Effector CD8-positive, alpha-beta T cell (primary cell): ENCODE measurements at regions not wholly inside any gene's neighbourhood (a gene's known extent, or its start where the extent isn't known, plus 50 kb on each side); places are given as distances from the start of the nearest gene placed in this dataset.
"Not testable (repeated sequence)": the region's sequence is repeated elsewhere in the genome, so short reads cannot be mapped to it uniquely, and the experiment has no call there.

ENCODE experiments used
- DNase-seq: peaks from one replicate; lab custom pipeline; 2025; lab: John Stamatoyannopoulos, UW

GRCh38 chr6:27806981-27807440 is 105.2 kb downstream of the OR2B2 start:
- no peak for DNase-seq

GRCh38 chr6:27805347-27805746 is 106.8 kb downstream of the OR2B2 start:
- no peak for DNase-seq

GRCh38 chr6:27804851-27805250 is 107.3 kb downstream of the OR2B2 start:
- no peak for DNase-seq

GRCh38 chr6:27800731-27801373 is 111.3 kb downstream of the OR2B2 start:
- DNase-seq = no peak

GRCh38 chr6:27797960-27798359 is 114.2 kb downstream of the OR2B2 start:
- no peak for DNase-seq

GRCh38 chr6:27796736-27797481 is 115.3 kb downstream of the OR2B2 start:
- not testable (repeated sequence) for DNase-seq

GRCh38 chr6:27795697-27796494 is 116.3 kb downstream of the OR2B2 start:
- DNase-seq = no peak

GRCh38 chr6:27791182-27791943 is 120.8 kb downstream of the OR2B2 start:
- no peak for DNase-seq

GRCh38 chr6:27788376-27788775 is 123.8 kb downstream of the OR2B2 start:
- not testable (repeated sequence) for DNase-seq

GRCh38 chr6:27786048-27786447 is 126.1 kb downstream of the OR2B2 start:
- no peak for DNase-seq

GRCh38 chr6:27785294-27785693 is 126.9 kb downstream of the OR2B2 start:
- DNase-seq = no peak

GRCh38 chr6:27782748-27783147 is 129.4 kb downstream of the OR2B2 start:
- no peak for DNase-seq

- DNase-seq = no peak
Measured at GRCh38 chr6:27778625-27779417, 133.4 kb downstream of the OR2B2 start.

- no peak for DNase-seq
Measured at GRCh38 chr6:27777614-27778355, 134.4 kb downstream of the OR2B2 start.

GRCh38 chr6:27777126-27777525 is 135.1 kb downstream of the OR2B2 start:
- no peak for DNase-seq

- no peak for DNase-seq
Measured at GRCh38 chr6:27776504-27776903, 135.7 kb downstream of the OR2B2 start.

- no peak for DNase-seq
Measured at GRCh38 chr6:27775796-27776184, 136.4 kb downstream of the OR2B2 start.

- DNase-seq = not testable (repeated sequence)
Measured at GRCh38 chr6:27775138-27775795, 136.9 kb downstream of the OR2B2 start.

- DNase-seq = not testable (repeated sequence)
Measured at GRCh38 chr6:27774264-27774600, 138.0 kb downstream of the OR2B2 start.
